GM21737 (cell line): ENCODE measurements at regions not wholly inside any gene's neighbourhood (a gene's known extent, or its start where the extent isn't known, plus 50 kb on each side); places are given as distances from the start of the nearest gene placed in this dataset.
"Not testable (repeated sequence)": the region's sequence is repeated elsewhere in the genome, so short reads cannot be mapped to it uniquely, and the experiment has no call there.

Experiments
- ATAC-seq: cut with Tn5 transposase; IDR thresholded peaks from one replicate; pipeline ENCODE4 v1.9.1; 2021; ENCODE audit warnings: mild to moderate bottlenecking, moderate library complexity; ENCODE audit not compliant: unreplicated experiment

DNA sequence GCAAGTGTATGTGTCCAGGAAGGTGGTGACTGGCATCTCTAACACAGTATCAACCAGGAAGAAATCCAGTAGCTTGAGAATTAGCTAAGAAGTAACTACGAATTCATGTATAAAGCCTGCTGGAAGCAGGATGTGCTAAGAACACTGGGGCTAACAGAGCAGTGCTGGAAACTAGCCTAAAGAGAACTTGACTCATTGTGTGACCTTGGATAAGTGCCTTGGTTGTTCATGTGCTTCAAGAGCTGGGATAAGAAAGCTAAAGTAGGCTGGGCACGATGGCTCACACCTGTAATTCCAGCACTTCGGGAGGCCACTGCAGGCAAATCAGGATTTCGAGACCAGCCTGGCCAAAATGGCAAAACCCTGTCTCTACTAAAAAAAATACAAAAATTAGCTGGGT lies 186.9 kb downstream of the RRAGC start:
- ATAC-seq, result no peak

- ATAC-seq, result no peak
Observed at GRCh38 chr1:38671221-38671620, 188.4 kb downstream of the RRAGC start.

DNA sequence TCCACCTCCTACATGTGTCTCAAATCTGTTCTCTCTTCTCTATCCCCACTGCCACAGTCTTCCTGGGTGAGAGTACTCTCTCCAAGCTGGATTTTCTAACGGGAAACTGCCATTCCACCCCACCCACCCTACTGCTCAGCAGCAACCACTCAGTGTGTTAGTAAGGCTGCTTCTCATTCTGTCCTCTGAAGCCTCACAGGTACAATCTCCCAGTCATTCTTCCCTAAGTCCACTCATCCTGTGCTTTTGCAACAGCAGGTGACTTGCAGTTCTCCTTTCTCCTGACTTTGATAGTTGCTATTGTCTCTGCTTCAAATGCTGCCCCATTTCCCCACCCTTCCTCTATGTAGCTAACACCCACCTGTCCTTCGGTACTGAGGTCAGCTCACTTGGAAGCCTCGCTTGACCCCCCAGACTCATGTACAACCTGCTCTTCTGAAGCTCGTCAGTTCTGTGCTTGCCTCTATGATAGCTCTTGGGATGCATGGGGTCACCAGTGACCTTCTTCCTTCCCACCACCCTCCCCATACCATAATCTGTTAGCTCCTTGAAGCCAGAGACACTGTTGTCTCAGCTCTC lies 188.9 kb downstream of the RRAGC start:
- ATAC-seq, result no peak

GRCh38 chr1:38667626-38668025 lies 191.9 kb downstream of the RRAGC start:
- no peak for ATAC-seq

- no peak for ATAC-seq
Observed at GRCh38 chr1:38662126-38662525, 197.4 kb downstream of the RRAGC start.

GRCh38 chr1:38658883-38659282 lies 200.7 kb downstream of the RRAGC start:
- no peak for ATAC-seq

- no peak for ATAC-seq
Observed at GRCh38 chr1:38657873-38658272, 201.7 kb downstream of the RRAGC start.

- ATAC-seq, result no peak
Observed at GRCh38 chr1:38657207-38657840, 202.2 kb downstream of the RRAGC start.

GRCh38 chr1:38656726-38657125 lies 202.8 kb downstream of the RRAGC start:
- ATAC-seq, result no peak

DNA sequence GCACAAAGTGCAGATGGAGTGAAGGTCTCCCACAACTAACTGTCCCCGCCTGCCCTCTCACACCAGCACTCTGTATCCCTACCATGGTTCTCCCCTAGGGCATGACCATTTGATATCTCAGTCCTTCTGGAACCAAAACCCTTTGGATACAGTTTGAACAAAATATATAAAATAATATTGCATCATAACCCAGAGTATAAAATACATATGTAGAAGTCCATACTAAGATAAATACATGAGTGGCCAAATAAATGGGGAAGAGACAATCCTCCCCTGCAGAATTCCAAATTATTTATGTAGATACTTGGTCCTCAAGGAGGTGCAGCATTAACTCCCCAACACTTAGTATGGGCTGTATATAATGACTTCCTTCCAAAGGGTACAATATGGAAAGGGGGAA lies 207.4 kb downstream of the RRAGC start:
- ATAC-seq, result no peak

DNA sequence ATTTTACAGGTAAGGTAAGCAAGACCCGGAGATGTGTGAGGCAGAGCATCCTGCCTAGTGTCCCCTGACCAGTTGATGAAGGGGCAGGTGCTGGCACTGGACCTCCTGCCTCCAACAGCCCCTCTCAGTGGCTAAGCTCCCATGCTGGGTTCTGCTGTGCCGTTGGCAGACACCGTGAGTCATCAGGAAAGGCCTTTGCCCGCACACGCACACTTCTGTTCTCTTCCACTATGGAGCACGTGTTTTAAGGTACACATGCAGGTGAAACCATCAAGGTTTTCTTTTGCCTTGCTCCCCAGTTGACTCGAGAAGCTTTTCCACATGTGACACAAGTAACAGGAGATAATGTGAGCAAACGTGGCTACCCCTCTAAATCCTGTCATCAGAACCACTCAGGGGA lies 207.9 kb downstream of the RRAGC start:
- ATAC-seq, result no peak

- no peak for ATAC-seq
Observed at GRCh38 chr1:38648417-38648816, 211.2 kb downstream of the RRAGC start.

DNA sequence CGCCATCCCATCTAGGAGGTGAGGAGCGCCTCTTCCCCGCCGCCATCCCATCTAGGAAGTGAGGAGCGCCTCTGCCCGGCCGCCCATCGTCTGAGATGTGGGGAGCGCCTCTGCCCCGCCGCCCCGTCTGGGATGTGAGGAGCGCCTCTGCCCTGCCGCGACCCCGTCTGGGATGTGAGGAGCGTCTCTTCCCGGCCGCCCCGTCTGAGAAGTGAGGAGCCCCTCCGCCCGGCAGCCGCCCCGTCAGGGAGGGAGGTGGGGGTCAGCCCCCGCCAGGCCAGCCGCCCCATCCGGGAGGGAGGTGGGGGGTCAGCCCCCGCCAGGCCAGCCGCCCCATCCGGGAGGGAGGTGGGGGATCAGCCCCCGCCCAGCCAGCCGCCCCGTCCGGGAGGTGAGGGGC lies 212.2 kb downstream of the RRAGC start:
- ATAC-seq, result not testable (repeated sequence)

GRCh38 chr1:38644092-38644491 lies 215.5 kb downstream of the RRAGC start:
- ATAC-seq, result no peak

- ATAC-seq, result no peak
Observed at GRCh38 chr1:38641661-38642060, 217.9 kb downstream of the RRAGC start.

DNA sequence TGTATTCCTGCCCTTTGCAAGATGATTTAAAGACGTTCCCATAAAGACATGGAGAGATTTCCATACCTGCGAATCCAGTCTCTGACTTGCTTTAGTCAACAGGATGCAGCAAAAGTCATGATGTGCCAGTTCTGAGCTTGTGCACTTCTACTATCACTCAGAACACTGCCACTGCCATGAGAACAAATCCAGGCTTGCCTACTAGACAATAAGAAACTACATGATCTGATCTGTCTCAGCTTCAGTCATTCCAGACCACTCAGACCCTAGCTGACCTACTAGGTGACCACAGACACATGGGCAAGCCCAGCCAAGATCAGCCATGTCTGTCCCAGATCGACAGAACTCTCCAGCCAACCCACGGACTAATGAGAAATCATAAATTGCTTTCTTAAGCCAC lies 219.2 kb downstream of the RRAGC start:
- ATAC-seq, result no peak

GRCh38 chr1:38628241-38628640 lies 231.3 kb downstream of the RRAGC start:
- ATAC-seq, result no peak

DNA sequence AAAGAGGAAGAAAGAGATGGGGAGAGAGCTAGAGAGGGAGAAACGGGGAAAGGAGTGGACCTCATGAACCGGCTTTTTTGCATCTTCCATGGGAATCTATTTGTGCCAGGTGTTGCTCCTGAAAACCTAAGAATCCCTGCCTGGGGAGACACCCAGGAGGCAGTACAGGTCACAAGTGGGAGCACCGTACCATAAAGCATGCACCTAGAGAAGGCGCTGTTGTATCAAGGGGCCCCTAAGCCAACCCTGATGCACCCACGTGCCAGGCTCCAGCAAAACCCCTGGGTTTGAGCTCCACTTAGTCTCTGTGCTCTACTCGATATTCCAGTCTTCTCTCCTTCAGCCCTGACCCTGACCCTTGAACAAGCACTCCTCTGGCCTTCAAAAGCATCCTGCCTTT lies 233.6 kb downstream of the RRAGC start:
- ATAC-seq, result no peak

DNA sequence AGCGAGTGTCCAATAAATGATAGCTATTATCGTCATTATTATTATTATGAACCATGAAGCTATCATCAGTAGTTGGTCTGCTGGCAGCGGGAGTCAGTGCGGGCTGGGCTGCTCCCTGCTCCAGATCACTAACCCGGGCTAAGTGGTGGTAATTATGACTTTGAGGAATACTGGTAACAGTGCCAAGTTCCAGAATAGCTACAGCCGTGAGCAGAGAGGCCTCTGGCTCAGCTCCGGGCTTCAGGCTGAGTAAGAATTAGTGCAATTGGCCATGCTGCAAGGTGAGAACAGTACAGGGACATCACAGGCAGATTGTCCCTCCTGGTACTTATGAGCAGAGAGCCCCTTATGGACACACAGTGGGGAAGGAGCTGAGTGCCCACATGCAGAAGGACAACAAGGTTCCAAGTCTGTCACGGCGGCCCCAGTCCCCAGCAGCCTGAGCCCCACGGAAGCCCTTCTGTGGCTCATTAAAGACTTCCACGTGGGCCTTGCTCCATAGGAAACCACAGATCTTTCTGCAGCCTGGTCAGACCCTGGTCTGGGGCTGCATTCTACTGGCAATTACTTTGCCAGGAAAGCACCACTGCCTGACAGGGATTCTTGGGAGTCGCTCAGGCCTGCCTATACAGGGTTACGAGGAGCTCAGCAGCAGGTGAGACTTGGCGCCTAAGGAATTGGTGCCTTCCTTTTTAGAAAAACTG lies 235.1 kb downstream of the RRAGC start:
- ATAC-seq, result no peak

GRCh38 chr1:38623529-38623928 lies 236.0 kb downstream of the RRAGC start:
- no peak for ATAC-seq

- no peak for ATAC-seq
Observed at GRCh38 chr1:38622197-38622596, 237.4 kb downstream of the RRAGC start.

DNA sequence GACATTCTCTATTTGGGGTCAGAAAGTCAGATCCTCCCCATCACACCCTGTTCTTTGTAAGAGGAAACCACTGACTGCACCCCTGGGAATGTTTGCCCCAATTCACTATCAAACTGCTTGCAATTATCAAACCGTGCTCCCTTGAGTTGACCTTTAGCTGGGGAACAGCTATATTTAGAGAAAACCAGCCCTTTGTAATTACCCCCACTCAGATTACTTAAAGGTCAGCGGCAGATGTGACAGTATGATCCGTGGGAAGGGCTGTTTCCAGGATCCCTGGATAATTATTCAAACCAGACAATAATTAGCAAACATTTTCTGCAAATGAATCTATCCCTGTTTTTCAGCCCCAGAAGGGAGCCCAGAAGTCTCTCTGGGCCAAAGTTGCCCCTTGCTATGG lies 242.7 kb downstream of the RRAGC start:
- ATAC-seq, result no peak
